ENCODE measurements at regions not wholly inside any gene's neighbourhood (a gene's known extent, or its start where the extent isn't known, plus 50 kb on each side); places are given as distances from the start of the nearest gene placed in this dataset.

GRCh38 chr1:221468546-221468945 is 273.3 kb downstream of the DUSP10 start:
- Histone ChIP-seq H3K4me1 (ENCODE audit: insufficient read depth, low read length) (peaks cover 6% of the 10 kb centered on the region; the same call in 1 of the 2 replicates), H3K79me2 (ENCODE audit: low read length) (no peaks in the 10 kb centered on the region), H3K27me3 (ENCODE audit: low read length) (no peaks in the 10 kb centered on the region), H3K9me2 (replicated peaks; ENCODE audit: low read length) (no peaks in the 10 kb centered on the region), H3K36me3 (ENCODE audit: low read depth, low read length) (no peaks in the 10 kb centered on the region), H2AFZ (ENCODE audit: low read length) (no peak overlapping the region), H4K20me1 (ENCODE audit: low read length) (no peaks in the 10 kb centered on the region), H3F3A (ENCODE audit: low read length, unreplicated experiment) (no peaks in the 10 kb centered on the region), H3K27ac (ENCODE audit: low read length) (no peak overlapping the region), H3K4me2 (ENCODE audit: low read length) (no peak overlapping the region), H3K9ac (ENCODE audit: low read length) (no peak overlapping the region), H3K4me3 (ENCODE audit: low read length) (no peak overlapping the region), H3K9me3 (ENCODE audit: low read length) (no peaks in the 10 kb centered on the region)
- intact Hi-C loops (cut with micrococcal nuclease) = no loop called here
- TF ChIP-seq EZH2phosphoT487 (IDR thresholded peaks at IDR 0.05; ENCODE audit: borderline replicate concordance, low read length) = no peak
- TF ChIP-seq, protein P1, sequence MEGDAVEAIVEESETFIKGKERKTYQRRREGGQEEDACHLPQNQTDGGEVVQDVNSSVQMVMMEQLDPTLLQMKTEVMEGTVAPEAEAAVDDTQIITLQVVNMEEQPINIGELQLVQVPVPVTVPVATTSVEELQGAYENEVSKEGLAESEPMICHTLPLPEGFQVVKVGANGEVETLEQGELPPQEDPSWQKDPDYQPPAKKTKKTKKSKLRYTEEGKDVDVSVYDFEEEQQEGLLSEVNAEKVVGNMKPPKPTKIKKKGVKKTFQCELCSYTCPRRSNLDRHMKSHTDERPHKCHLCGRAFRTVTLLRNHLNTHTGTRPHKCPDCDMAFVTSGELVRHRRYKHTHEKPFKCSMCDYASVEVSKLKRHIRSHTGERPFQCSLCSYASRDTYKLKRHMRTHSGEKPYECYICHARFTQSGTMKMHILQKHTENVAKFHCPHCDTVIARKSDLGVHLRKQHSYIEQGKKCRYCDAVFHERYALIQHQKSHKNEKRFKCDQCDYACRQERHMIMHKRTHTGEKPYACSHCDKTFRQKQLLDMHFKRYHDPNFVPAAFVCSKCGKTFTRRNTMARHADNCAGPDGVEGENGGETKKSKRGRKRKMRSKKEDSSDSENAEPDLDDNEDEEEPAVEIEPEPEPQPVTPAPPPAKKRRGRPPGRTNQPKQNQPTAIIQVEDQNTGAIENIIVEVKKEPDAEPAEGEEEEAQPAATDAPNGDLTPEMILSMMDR (conservative IDR thresholded peaks at IDR 0.05; ENCODE audit: low read depth, low read length) = no peak
- TF ChIP-seq EZH2 (IDR thresholded peaks at IDR 0.05; ENCODE audit: low read length, unreplicated experiment) = no peak
- CTCF ChIA-PET = no interaction called here
- no TSS peak for BruUV-seq (replicated peaks)
- ATAC-seq (no peak), DNase-seq (no peak)
- POLR2A ChIA-PET (ENCODE audit: unreplicated experiment) = no interaction called here

DNA sequence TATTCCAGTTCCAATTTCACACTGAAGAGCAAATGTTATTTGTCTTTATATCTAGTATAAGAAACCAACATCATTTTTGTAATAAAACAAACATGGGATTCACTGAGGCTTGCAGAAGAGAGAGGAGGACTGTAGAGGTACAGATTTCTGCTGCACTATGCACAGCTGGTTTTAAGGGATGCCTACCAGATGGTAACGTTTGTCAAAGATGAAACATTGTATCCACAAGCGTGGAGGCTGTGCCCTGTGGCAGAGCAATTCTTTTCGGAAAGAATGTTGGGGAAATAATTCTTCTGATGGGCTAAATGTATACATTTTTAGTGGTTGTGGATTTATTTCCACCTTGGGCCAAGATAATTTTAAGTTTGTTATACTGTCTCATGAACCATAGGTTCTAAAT is 272.4 kb downstream of the DUSP10 start:
- TF ChIP-seq, protein P1 (conservative IDR thresholded peaks at IDR 0.05; ENCODE audit: low read depth, low read length) = no peak
- TF ChIP-seq EZH2phosphoT487 (IDR thresholded peaks at IDR 0.05; ENCODE audit: borderline replicate concordance, low read length) (no peak), EZH2 (IDR thresholded peaks at IDR 0.05; ENCODE audit: low read length, unreplicated experiment) (no peak)
- no peak overlapping the region for H2AFZ ChIP-seq (ENCODE audit: low read length)
- no peak overlapping the region for H3K4me3 ChIP-seq (ENCODE audit: low read length)
- no peak for DNase-seq
- H3K27ac ChIP-seq (ENCODE audit: low read length) = no peak overlapping the region
- BruUV-seq (replicated peaks) = no TSS peak
- H3K9me3 ChIP-seq (ENCODE audit: low read length) = no peaks in the 10 kb centered on the region
- no peaks in the 10 kb centered on the region for H4K20me1 ChIP-seq (ENCODE audit: low read length)
- no peaks in the 10 kb centered on the region for H3K79me2 ChIP-seq (ENCODE audit: low read length)
- H3F3A ChIP-seq (ENCODE audit: low read length, unreplicated experiment) = no peaks in the 10 kb centered on the region
- CTCF ChIA-PET = no interaction called here
- no peak overlapping the region for H3K4me2 ChIP-seq (ENCODE audit: low read length)
- no peaks in the 10 kb centered on the region for H3K9me2 ChIP-seq (replicated peaks; ENCODE audit: low read length)
- ATAC-seq = no peak
- H3K4me1 ChIP-seq (ENCODE audit: insufficient read depth, low read length) = peaks cover 6% of the 10 kb centered on the region; the same call in 1 of the 2 replicates
- intact Hi-C loops (cut with micrococcal nuclease) = no loop called here
- POLR2A ChIA-PET (ENCODE audit: unreplicated experiment) = interaction anchor here (0.6 kb wide), 1 partner anchor 590 kb away, joined by 6 read pairs; the partner anchor contains the start of gene HLX
- no peaks in the 10 kb centered on the region for H3K36me3 ChIP-seq (ENCODE audit: low read depth, low read length)
- no peaks in the 10 kb centered on the region for H3K27me3 ChIP-seq (ENCODE audit: low read length)
- H3K9ac ChIP-seq (ENCODE audit: low read length) = no peak overlapping the region

DNA sequence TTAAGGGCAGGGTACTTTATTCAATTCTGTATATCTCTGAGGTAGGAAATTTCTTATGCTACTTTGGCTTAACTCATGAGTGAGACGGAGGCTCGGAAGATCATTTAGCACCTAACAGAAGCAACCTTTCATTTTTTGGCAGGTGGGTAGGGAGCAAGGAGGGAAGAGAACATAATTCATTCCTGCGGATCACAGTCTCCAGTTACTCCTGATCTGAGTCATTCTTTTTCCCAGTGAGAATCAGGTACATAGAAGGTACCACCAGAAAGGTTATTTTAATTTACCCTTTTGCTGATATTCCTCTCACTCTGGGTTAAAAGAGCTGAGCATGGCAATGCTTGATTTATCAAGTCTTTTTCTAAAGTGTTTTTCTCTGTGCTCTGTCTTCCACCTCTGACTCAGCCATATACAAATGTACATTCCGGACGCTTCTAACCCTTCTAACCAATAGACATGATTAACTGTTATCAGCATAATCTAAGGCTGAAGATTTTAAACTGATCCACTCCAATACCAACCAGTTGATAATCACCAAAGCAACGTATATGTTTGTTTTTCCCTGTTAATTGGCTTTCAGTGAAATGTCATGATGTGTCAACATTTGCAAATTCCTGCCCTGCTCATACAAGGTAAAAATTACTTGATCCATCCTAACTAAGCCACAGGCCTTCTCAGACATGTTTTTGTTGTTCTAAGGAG is 271.7 kb downstream of the DUSP10 start:
- no peak overlapping the region for H2AFZ ChIP-seq (ENCODE audit: low read length)

More for the DNA sequence above, 271.7 kb downstream of the DUSP10 start:
- H3K9me2 ChIP-seq (replicated peaks; ENCODE audit: low read length) = no peaks in the 10 kb centered on the region
- CTCF ChIA-PET = no interaction called here
- no peaks in the 10 kb centered on the region for H3K27me3 ChIP-seq (ENCODE audit: low read length)
- ATAC-seq (no peak), DNase-seq (no peak)
- H3K79me2 ChIP-seq (ENCODE audit: low read length) = no peaks in the 10 kb centered on the region
- H3K9me3 ChIP-seq (ENCODE audit: low read length) = no peaks in the 10 kb centered on the region
- TF ChIP-seq, protein P1 (conservative IDR thresholded peaks at IDR 0.05; ENCODE audit: low read depth, low read length) = no peak
- no peak for TF ChIP-seq EZH2phosphoT487 (IDR thresholded peaks at IDR 0.05; ENCODE audit: borderline replicate concordance, low read length)
- TF ChIP-seq EZH2 (IDR thresholded peaks at IDR 0.05; ENCODE audit: low read length, unreplicated experiment) = no peak
- POLR2A ChIA-PET (ENCODE audit: unreplicated experiment) = interaction anchor here (0.6 kb wide), 1 partner anchor 591 kb away, joined by 6 read pairs; the partner anchor contains the start of gene HLX
- BruUV-seq (replicated peaks) = no TSS peak
- no peaks in the 10 kb centered on the region for H3K36me3 ChIP-seq (ENCODE audit: low read depth, low read length)
- intact Hi-C loops (cut with micrococcal nuclease) = no loop called here
- no peak overlapping the region for H3K4me2 ChIP-seq (ENCODE audit: low read length)
- H3K4me3 ChIP-seq (ENCODE audit: low read length) = no peak overlapping the region
- peaks cover 6% of the 10 kb centered on the region; the same call in 1 of the 2 replicates for H3K4me1 ChIP-seq (ENCODE audit: insufficient read depth, low read length)
- H3K27ac ChIP-seq (ENCODE audit: low read length) = no peak overlapping the region
- H3F3A ChIP-seq (ENCODE audit: low read length, unreplicated experiment) = no peaks in the 10 kb centered on the region
- no peak overlapping the region for H3K9ac ChIP-seq (ENCODE audit: low read length)
- no peaks in the 10 kb centered on the region for H4K20me1 ChIP-seq (ENCODE audit: low read length)

Measured in PC-3 (cell line).